Sigmoid colon (tissue), 6 donors: ENCODE measurements at regions not wholly inside any gene's neighbourhood (a gene's known extent, or its start where the extent isn't known, plus 50 kb on each side); places are given as distances from the start of the nearest gene placed in this dataset.

ENCODE experiments used
- DNase-seq: peaks from one replicate; pipeline ENCODE4 v3.0.0-alpha.2; 2019
- H3K27ac ChIP-seq, 4 donors: fragments of 200-600 bp; sonication (generic); one replicate each; pipeline ENCODE4 v1.5.1; 2016 to 2019; ENCODE audit warnings: mild to moderate bottlenecking in 1 of 4
- H3K27me3 ChIP-seq, 3 donors: fragments of 200-600 bp; sonication (generic); one replicate each; pipeline ENCODE4 v1.5.1; 2019; ENCODE audit warnings: mild to moderate bottlenecking in 1 of 3
- H3K36me3 ChIP-seq, 4 donors: fragments of 200-600 bp; sonication (generic); one replicate each; pipeline ENCODE4 v1.5.1; 2016 to 2019
- H3K4me1 ChIP-seq, 4 donors: fragments of 200-600 bp; sonication (generic); one replicate each; pipeline ENCODE4 v1.5.1; 2017 to 2019
- H3K4me3 ChIP-seq, 4 donors: fragments of 200-600 bp; sonication (generic); one replicate each; pipeline ENCODE4 v1.5.1; 2017 to 2019; ENCODE audit warnings: mild to moderate bottlenecking in 2 of 4, moderate library complexity in 1 of 4
- H3K9me3 ChIP-seq, 4 donors: fragments of 200-600 bp in 3 of 4; sonication (generic) in 3 of 4; one replicate each; pipeline versions ENCODE4 v1.5.1 to v1.6.1; 2013 to 2019
- EP300 ChIP-seq, 4 donors: sonication (generic); formaldehyde crosslinking; IDR thresholded peaks; one replicate each; pipeline ENCODE4 v1.6.1; 2017; ENCODE audit warnings: antibody characterized with exemption in 4 of 4
- POLR2A ChIP-seq, 2 donors: fragments of 450-650 bp; IDR thresholded peaks; one replicate each; pipeline ENCODE4 v1.6.1; 2016; ENCODE audit warnings: antibody characterized with exemption in 2 of 2, mild to moderate bottlenecking in 2 of 2, moderate library complexity in 2 of 2
- POLR2AphosphoS5 ChIP-seq, 4 donors: sonication (generic); formaldehyde crosslinking; IDR thresholded peaks; one replicate each; pipeline ENCODE4 v1.6.1; 2017; ENCODE audit warnings: antibody characterized with exemption in 4 of 4
- WGBS, 2 donors: extraction: QIAGEN DNeasy Blood & Tissue Kit; methylation state at CpG; one replicate each; pipeline ENCODE4 v1.1.7; 2013; 5-methylcytosine and 5-hydroxymethylcytosine counted together
- intact Hi-C: fragments of 100-400 bp; cut with DNase I; formaldehyde crosslinking; loops from one replicate; pipeline ENCODE4 v1.15.1; 2023
- TF ChIP-seq, protein P1 (sequence below), 4 experiments: fragments of 450-650 bp in 3 of 4; fragments of 200-600 bp in 1 of 4; IDR thresholded peaks; one replicate each; pipeline ENCODE4 v1.5.1; 2016 to 2019; ENCODE audit warnings: antibody characterized with exemption in 4 of 4, mild to moderate bottlenecking in 3 of 4, moderate library complexity in 2 of 4
- donor health status: healthy with polysubstance abuse.
- donor health status: healthy.

DNA sequence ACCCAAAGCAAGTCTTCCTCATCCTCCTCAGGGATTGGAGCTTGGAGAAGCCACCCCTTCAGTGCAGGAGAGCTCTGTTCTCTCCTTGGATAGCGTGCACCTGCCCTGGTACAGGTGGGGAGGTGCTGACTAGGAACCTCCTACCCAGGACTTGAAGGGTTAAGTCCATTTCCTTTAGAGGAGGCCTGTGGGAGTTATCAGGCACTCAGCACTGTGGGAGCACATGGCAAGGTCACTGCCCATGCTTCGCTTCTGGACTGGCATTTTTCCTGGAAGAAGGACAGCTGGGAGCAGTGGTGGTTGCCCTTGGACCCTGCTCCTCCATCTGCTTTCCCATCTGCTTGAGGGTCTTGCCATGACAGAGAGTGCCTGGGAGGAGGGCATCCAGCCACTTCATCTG lies 142.8 kb downstream of the CXCL12 start:
- WGBS, 2 donors, result 50 to 77% methylated on average over 2 of the region's 2 CpGs

DNA sequence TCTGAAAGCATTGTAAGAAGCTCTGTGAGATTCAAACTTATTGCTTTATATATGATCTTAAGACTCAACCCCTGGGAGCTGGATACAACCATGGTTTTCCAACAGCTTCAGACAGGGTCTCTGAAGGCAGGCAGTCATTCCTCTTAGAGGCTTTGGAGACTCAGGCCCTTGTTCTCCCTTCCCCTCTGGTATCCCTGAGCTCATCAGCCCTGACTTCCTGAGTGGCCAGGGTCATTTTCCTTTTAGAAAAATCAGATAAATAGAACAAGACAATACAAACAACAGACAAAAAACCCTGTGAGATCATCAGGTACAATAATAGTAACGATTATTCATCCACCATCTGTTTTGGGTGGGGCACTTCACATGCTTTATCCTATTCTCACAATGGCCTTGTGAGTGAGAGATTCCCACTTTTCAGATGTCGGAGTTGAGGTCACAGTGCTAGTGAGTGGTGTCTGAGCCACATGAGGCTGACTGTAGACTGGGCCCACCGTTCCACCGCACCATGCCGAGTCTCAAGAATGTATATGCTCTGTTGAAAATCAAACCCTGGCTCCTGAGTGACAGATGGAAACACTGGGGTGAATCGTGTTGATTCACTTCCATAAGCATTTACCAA lies 144.2 kb downstream of the CXCL12 start:
- no peak for DNase-seq
- WGBS, 2 donors, result 70 to 86% methylated on average over 6 of the region's 6 CpGs
- intact Hi-C loops, result no loop called here
- no peak overlapping the region for H3K27ac ChIP-seq
- H3K36me3 ChIP-seq, result no peaks in the 10 kb centered on the region
- no peaks in the 10 kb centered on the region for H3K4me1 ChIP-seq
- H3K27me3 ChIP-seq, result no peaks in the 10 kb centered on the region
- H3K4me3 ChIP-seq, result no peak overlapping the region
- TF ChIP-seq POLR2AphosphoS5 (IDR thresholded peaks at IDR 0.05), result no peak
- no peak for TF ChIP-seq EP300 (IDR thresholded peaks at IDR 0.05)
- TF ChIP-seq POLR2A (IDR thresholded peaks at IDR 0.05), result no peak
- TF ChIP-seq, protein P1, sequence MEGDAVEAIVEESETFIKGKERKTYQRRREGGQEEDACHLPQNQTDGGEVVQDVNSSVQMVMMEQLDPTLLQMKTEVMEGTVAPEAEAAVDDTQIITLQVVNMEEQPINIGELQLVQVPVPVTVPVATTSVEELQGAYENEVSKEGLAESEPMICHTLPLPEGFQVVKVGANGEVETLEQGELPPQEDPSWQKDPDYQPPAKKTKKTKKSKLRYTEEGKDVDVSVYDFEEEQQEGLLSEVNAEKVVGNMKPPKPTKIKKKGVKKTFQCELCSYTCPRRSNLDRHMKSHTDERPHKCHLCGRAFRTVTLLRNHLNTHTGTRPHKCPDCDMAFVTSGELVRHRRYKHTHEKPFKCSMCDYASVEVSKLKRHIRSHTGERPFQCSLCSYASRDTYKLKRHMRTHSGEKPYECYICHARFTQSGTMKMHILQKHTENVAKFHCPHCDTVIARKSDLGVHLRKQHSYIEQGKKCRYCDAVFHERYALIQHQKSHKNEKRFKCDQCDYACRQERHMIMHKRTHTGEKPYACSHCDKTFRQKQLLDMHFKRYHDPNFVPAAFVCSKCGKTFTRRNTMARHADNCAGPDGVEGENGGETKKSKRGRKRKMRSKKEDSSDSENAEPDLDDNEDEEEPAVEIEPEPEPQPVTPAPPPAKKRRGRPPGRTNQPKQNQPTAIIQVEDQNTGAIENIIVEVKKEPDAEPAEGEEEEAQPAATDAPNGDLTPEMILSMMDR (IDR thresholded peaks at IDR 0.05), result no peak
- no peaks in the 10 kb centered on the region for H3K9me3 ChIP-seq

More for the DNA sequence above, 142.8 kb downstream of the CXCL12 start:
- Histone ChIP-seq H3K4me1 (no peaks in the 10 kb centered on the region), H3K4me3 (no peak overlapping the region), H3K36me3 (no peaks in the 10 kb centered on the region), H3K27ac (no peak overlapping the region), H3K9me3 (peaks cover 0 to 5% (median 0%) of the 10 kb centered on the region in 4 donors), H3K27me3 (no peaks in the 10 kb centered on the region)
- no peak for DNase-seq
- intact Hi-C loops, result no loop called here
- TF ChIP-seq POLR2AphosphoS5 (IDR thresholded peaks at IDR 0.05), result no peak
- TF ChIP-seq, protein P1 (IDR thresholded peaks at IDR 0.05), result no peak
- no peak for TF ChIP-seq EP300 (IDR thresholded peaks at IDR 0.05)
- no peak for TF ChIP-seq POLR2A (IDR thresholded peaks at IDR 0.05)

DNA sequence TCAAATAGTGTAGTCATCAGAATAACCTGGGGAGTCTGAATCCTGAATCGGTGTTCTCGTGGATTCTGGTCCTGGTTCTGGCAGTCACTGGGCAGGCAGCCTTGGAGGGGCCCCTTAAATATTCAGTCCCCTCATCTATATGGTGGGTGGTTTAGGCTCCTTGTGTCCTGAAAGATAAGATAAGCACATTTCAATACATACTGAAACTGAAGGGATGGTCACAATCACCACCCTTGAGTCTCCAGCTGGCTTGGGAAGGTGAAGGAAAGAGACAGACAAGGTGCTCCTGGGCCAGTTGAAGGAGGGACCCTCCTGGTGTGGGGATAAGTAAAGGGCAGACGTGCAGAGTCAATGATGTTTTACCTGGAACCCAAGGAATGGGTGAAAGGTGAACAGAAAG lies 146.7 kb downstream of the CXCL12 start:
- intact Hi-C loops, result no loop called here
- Histone ChIP-seq H3K9me3 (no peaks in the 10 kb centered on the region), H3K36me3 (no peaks in the 10 kb centered on the region), H3K4me3 (no peak overlapping the region), H3K4me1 (no peaks in the 10 kb centered on the region), H3K27ac (no peak overlapping the region), H3K27me3 (no peaks in the 10 kb centered on the region)
- no peak for TF ChIP-seq POLR2A (IDR thresholded peaks at IDR 0.05)
- no peak for TF ChIP-seq POLR2AphosphoS5 (IDR thresholded peaks at IDR 0.05)
- TF ChIP-seq EP300 (IDR thresholded peaks at IDR 0.05), result no peak
- TF ChIP-seq, protein P1 (IDR thresholded peaks at IDR 0.05), result no peak
- no peak for DNase-seq
- 67 to 91% methylated on average over 3 of the region's 3 CpGs for WGBS, 2 donors

DNA sequence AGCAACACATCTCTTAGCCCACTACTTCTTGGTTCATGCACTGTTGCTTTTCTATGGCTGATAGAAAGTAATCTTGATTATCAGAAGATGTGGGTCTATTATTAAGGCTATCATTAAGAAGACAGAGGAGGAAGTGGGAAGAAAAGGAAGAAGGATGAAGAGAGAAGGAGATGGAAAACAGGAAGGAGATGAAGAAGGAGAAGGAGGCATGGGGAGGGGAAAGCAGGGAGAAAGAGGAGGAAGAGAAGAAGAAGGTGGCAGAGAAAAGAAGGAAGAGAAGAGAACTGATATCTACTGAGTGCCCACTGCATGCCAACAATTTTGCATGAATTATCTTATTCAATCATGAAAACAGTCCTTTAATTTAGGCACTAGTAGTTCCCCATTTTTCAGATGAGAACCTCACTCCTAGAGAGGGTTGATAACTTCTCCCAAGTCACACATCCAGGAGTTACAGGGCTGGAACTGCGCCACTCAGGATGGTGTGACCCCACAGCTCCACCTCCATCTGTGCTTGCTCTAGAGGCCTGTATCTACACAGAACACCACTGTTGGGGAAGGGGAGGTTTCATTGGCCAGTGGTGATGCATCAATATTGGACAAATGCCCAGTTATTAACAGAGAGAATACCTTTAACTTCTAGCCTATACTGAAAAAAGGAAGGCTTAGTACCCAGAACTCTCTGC lies 147.4 kb downstream of the CXCL12 start:
- no peak for DNase-seq
- TF ChIP-seq POLR2AphosphoS5 (IDR thresholded peaks at IDR 0.05) (no peak), EP300 (IDR thresholded peaks at IDR 0.05) (no peak), POLR2A (IDR thresholded peaks at IDR 0.05) (no peak)
- TF ChIP-seq, protein P1 (IDR thresholded peaks at IDR 0.05), result no peak
- Histone ChIP-seq H3K4me3 (no peak overlapping the region), H3K27ac (no peak overlapping the region), H3K36me3 (no peaks in the 10 kb centered on the region), H3K4me1 (no peaks in the 10 kb centered on the region), H3K9me3 (no peaks in the 10 kb centered on the region), H3K27me3 (no peaks in the 10 kb centered on the region)
- intact Hi-C loops, result no loop called here
- WGBS, 2 donors, result 92 to 94% methylated on average over 1 of the region's 1 CpG
